ENCODE measurements at regions not wholly inside any gene's neighbourhood (a gene's known extent, or its start where the extent isn't known, plus 50 kb on each side); places are given as distances from the start of the nearest gene placed in this dataset.

GRCh38 chr3:28172748-28173147 is 68.7 kb upstream of the CMC1 start:
- Histone ChIP-seq H3K27ac (ENCODE audit: low read depth in 1 of 2, low read length in 2 of 2) (no peak overlapping the region), H3K9me3 (ENCODE audit: control insufficient read depth in 1 of 2, insufficient read depth in 1 of 2, low read length in 2 of 2) (no peaks in the 10 kb centered on the region), H3K4me1 (ENCODE audit: insufficient read depth, low read length) (no peaks in the 10 kb centered on the region), H3K36me3 (ENCODE audit: insufficient read depth, low read length) (no peaks in the 10 kb centered on the region), H3K4me3 (ENCODE audit: low read length) (no peak overlapping the region), H3K27me3 (ENCODE audit: control insufficient read depth in 1 of 2, insufficient read depth in 2 of 2, low read length in 2 of 2) (no peaks in the 10 kb centered on the region)
- H3K36me3 Mint-ChIP-seq (ENCODE audit: low read depth): no peaks in the 10 kb centered on the region
- CTCF ChIA-PET: no interaction called here
- no peak for ATAC-seq (ENCODE audit: poor library complexity)
- intact Hi-C loops (cut with DNase I, micrococcal nuclease): no loop called here
- DNase-seq: no peak
- no peak overlapping the region for H3K27ac Mint-ChIP-seq
- TF ChIP-seq CTCF (IDR thresholded peaks at IDR 0.05): no peak
- no peak overlapping the region for H3K4me3 Mint-ChIP-seq
- POLR2A ChIA-PET: interaction anchor here (1.3 kb wide), 1 partner anchor 8 kb away, joined by 5 read pairs; no protein-coding TSS in a partner anchor
- H3K4me1 Mint-ChIP-seq (ENCODE audit: low read depth): peaks cover 26% of the 10 kb centered on the region
- no peaks in the 10 kb centered on the region for H3K9me3 Mint-ChIP-seq
- H3K27me3 Mint-ChIP-seq: no peaks in the 10 kb centered on the region

DNA sequence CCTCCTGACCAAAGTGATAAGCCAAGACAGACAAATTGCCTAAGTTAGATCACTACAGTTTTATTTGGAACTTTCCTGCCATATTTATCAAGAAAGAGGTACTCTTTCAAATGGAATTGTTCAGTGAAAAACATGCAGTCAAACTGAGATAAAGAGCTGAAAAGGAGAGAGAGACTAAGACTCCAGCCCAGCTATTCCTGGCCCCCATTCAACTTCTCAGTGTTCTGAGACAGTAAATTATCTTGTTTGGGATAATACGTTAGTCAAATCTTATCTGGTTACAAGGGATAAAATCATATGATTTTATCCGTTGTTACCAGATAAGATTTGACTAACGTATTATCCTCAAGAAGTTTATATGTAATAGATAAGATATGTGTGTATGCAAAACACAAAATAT is 67.6 kb upstream of the CMC1 start:
- no peaks in the 10 kb centered on the region for H3K36me3 ChIP-seq (ENCODE audit: insufficient read depth, low read length)
- Mint-ChIP-seq H3K27me3 (no peaks in the 10 kb centered on the region), H3K27ac (no peak overlapping the region), H3K36me3 (ENCODE audit: low read depth) (no peaks in the 10 kb centered on the region), H3K9me3 (no peaks in the 10 kb centered on the region), H3K4me1 (ENCODE audit: low read depth) (peaks cover 26% of the 10 kb centered on the region), H3K4me3 (no peak overlapping the region)
- no peaks in the 10 kb centered on the region for H3K9me3 ChIP-seq (ENCODE audit: control insufficient read depth in 1 of 2, insufficient read depth in 1 of 2, low read length in 2 of 2)
- POLR2A ChIA-PET: no interaction called here
- intact Hi-C loops (cut with DNase I, micrococcal nuclease): no loop called here
- CTCF ChIA-PET: no interaction called here
- no peaks in the 10 kb centered on the region for H3K27me3 ChIP-seq (ENCODE audit: control insufficient read depth in 1 of 2, insufficient read depth in 2 of 2, low read length in 2 of 2)
- ATAC-seq (ENCODE audit: poor library complexity) (no peak), DNase-seq (no peak)
- H3K4me3 ChIP-seq (ENCODE audit: low read length): no peak overlapping the region
- no peak overlapping the region for H3K27ac ChIP-seq (ENCODE audit: low read depth in 1 of 2, low read length in 2 of 2)
- no peak for TF ChIP-seq CTCF (IDR thresholded peaks at IDR 0.05)
- no peaks in the 10 kb centered on the region for H3K4me1 ChIP-seq (ENCODE audit: insufficient read depth, low read length)

GRCh38 chr3:28186748-28187147 is 54.7 kb upstream of the CMC1 start:
- no peak for DNase-seq
- H3K27ac ChIP-seq (ENCODE audit: low read depth in 1 of 2, low read length in 2 of 2): no peak overlapping the region
- no peaks in the 10 kb centered on the region for H3K36me3 ChIP-seq (ENCODE audit: insufficient read depth, low read length)
- no peak for ATAC-seq (ENCODE audit: poor library complexity)
- H3K9me3 Mint-ChIP-seq: no peaks in the 10 kb centered on the region
- no peak overlapping the region for H3K4me3 ChIP-seq (ENCODE audit: low read length)
- H3K4me1 Mint-ChIP-seq (ENCODE audit: low read depth): no peaks in the 10 kb centered on the region
- no peaks in the 10 kb centered on the region for H3K9me3 ChIP-seq (ENCODE audit: control insufficient read depth in 1 of 2, insufficient read depth in 1 of 2, low read length in 2 of 2)
- intact Hi-C loops (cut with DNase I, micrococcal nuclease): no loop called here
- no peak for TF ChIP-seq CTCF (IDR thresholded peaks at IDR 0.05)
- POLR2A ChIA-PET: no interaction called here
- H3K4me1 ChIP-seq (ENCODE audit: insufficient read depth, low read length): no peaks in the 10 kb centered on the region
- no peak overlapping the region for H3K4me3 Mint-ChIP-seq
- CTCF ChIA-PET: no interaction called here
- H3K27me3 ChIP-seq (ENCODE audit: control insufficient read depth in 1 of 2, insufficient read depth in 2 of 2, low read length in 2 of 2): no peaks in the 10 kb centered on the region
- no peaks in the 10 kb centered on the region for H3K36me3 Mint-ChIP-seq (ENCODE audit: low read depth)
- no peak overlapping the region for H3K27ac Mint-ChIP-seq
- no peaks in the 10 kb centered on the region for H3K27me3 Mint-ChIP-seq
